Endothelial cell of umbilical vein (primary cell): ENCODE measurements at regions not wholly inside any gene's neighbourhood (a gene's known extent, or its start where the extent isn't known, plus 50 kb on each side); places are given as distances from the start of the nearest gene placed in this dataset.

Source experiments
- BruUV-seq: library from RNA; stranded (reverse); fragments of 400-500 nt; replicated peaks from 2 replicates; lab custom pipeline; 2021; lab: Mats Ljungman, UMichigan
- CTCF ChIA-PET: fragments of 300-600, 350-600 bp; sonication (Branson Sonifier 250); formaldehyde crosslinking; loops from one replicate; lab custom pipeline; 2021; ENCODE audit warnings: antibody characterized with exemption, inconsistent platforms; lab: Charles Lee
- POLR2A ChIA-PET: fragments of 300-600, 350-600 bp; sonication (Branson Sonifier 250); formaldehyde crosslinking; loops from one replicate; lab custom pipeline; 2021; ENCODE audit warnings: antibody characterized with exemption, inconsistent platforms; lab: Charles Lee
- DNase-seq: peaks from one replicate; pipeline ENCODE4 v3.0.0-alpha.2; 2011; ENCODE audit warnings: low read depth, low spot score
- FAIRE-seq: peaks from 2 replicates; lab custom pipeline; 2011; peaks lifted over from hg19 to GRCh38; lab: Jason Lieb, UNC
- H2AFZ ChIP-seq: 2 replicates; pipeline ENCODE4 v1.6.0; 2012; ENCODE audit warnings: low read depth, low read length, control low read depth, inconsistent platforms
- H3K27ac ChIP-seq: 2 replicates; pipeline ENCODE4 v1.5.1; 2011; ENCODE audit warnings: low read depth, mild to moderate bottlenecking, control low read depth, low read length, moderate library complexity; ENCODE audit not compliant: insufficient read depth
- H3K27me3 ChIP-seq, 2 experiments: 2 replicates each; pipeline versions ENCODE4 v1.6.0 to v1.6.1; 2011; ENCODE audit warnings: low read length in 2 of 2, mixed read lengths in 1 of 2; ENCODE audit not compliant: control insufficient read depth in 2 of 2, insufficient read depth in 2 of 2
- H3K36me3 ChIP-seq, 2 experiments: 2 replicates in 1 of 2; 3 replicates in 1 of 2; pipeline ENCODE4 v1.5.1; 2011; ENCODE audit warnings: low read length in 2 of 2, mild to moderate bottlenecking in 1 of 2, moderate library complexity in 1 of 2; ENCODE audit not compliant: control insufficient read depth in 2 of 2, insufficient read depth in 2 of 2; ENCODE audit errors: extremely low read depth in 1 of 2
- H3K4me1 ChIP-seq: 3 replicates; pipeline ENCODE4 v1.5.1; 2011; ENCODE audit warnings: mild to moderate bottlenecking, low read length; ENCODE audit not compliant: control insufficient read depth, insufficient read depth; ENCODE audit errors: extremely low read depth
- H3K4me2 ChIP-seq: 2 replicates; pipeline ENCODE4 v1.6.1; 2011; ENCODE audit warnings: low read length, control low read depth, mixed read lengths; ENCODE audit not compliant: insufficient read depth
- H3K4me3 ChIP-seq, 3 experiments: fragments of 200-600 bp in 1 of 3; sonication (generic), shearing (Covaris generic) in 1 of 3; replicated peaks in 1 of 3; 2 replicates each; pipeline ENCODE4 v1.5.1; 2011 to 2016; ENCODE audit warnings: control low read depth in 3 of 3, low read length in 3 of 3, mild to moderate bottlenecking in 2 of 3, inconsistent platforms in 1 of 3, low read depth in 1 of 3, moderate library complexity in 1 of 3; ENCODE audit not compliant: insufficient read depth in 1 of 3
- H3K79me2 ChIP-seq: 2 replicates; pipeline ENCODE4 v1.6.0; 2012; ENCODE audit warnings: low read length, inconsistent platforms; ENCODE audit not compliant: control insufficient read depth, insufficient read depth
- H3K9ac ChIP-seq: replicated peaks from 2 replicates; pipeline ENCODE3; 2011; ENCODE audit warnings: low read length, control low read depth; ENCODE audit not compliant: insufficient read depth; ENCODE audit errors: extremely low read depth
- H3K9me1 ChIP-seq: replicated peaks from 3 replicates; pipeline ENCODE4 v1.6.0; 2011; ENCODE audit warnings: mild to moderate bottlenecking, low read length; ENCODE audit not compliant: control insufficient read depth, insufficient read depth; ENCODE audit errors: extremely low read depth
- H3K9me3 ChIP-seq: replicated peaks from 2 replicates; pipeline ENCODE4 v1.5.1; 2012; ENCODE audit warnings: low read length, inconsistent platforms; ENCODE audit not compliant: control insufficient read depth, insufficient read depth
- H4K20me1 ChIP-seq: replicated peaks from 2 replicates; pipeline ENCODE3; 2011; ENCODE audit warnings: mild to moderate bottlenecking, low read length; ENCODE audit not compliant: control insufficient read depth, insufficient read depth; ENCODE audit errors: extremely low read depth
- CTCF ChIP-seq, 2 donors: IDR thresholded peaks; 1 replicate in 1 of 2; 2 replicates in 1 of 2; pipeline ENCODE4 v1.5.1; 2011; ENCODE audit warnings: low read length in 2 of 2, mild to moderate bottlenecking in 2 of 2, moderate library complexity in 2 of 2, control low read depth in 1 of 2, inconsistent platforms in 1 of 2, low read depth in 1 of 2; ENCODE audit not compliant: insufficient read depth in 1 of 2; ENCODE audit errors: extremely low read depth in 1 of 2
- EZH2 ChIP-seq: IDR thresholded peaks from 2 replicates; pipeline ENCODE4 v1.6.1; 2012; ENCODE audit warnings: borderline replicate concordance, low read depth, mild to moderate bottlenecking, moderate library complexity, low read length, inconsistent platforms; ENCODE audit not compliant: severe bottlenecking
- FOS ChIP-seq: IDR thresholded peaks from 2 replicates; pipeline ENCODE4 v1.6.1; 2011; ENCODE audit warnings: mild to moderate bottlenecking, low read length, moderate library complexity, borderline replicate concordance; ENCODE audit not compliant: insufficient read depth
- GATA2 ChIP-seq: IDR thresholded peaks from 2 replicates; pipeline ENCODE4 v1.7.0; 2011; ENCODE audit warnings: low read depth, mild to moderate bottlenecking, moderate library complexity, mixed read lengths, low read length; ENCODE audit not compliant: insufficient read length, insufficient read depth
- JUN ChIP-seq: IDR thresholded peaks from 2 replicates; pipeline ENCODE4 v1.6.1; 2011; ENCODE audit warnings: borderline replicate concordance, low read depth; ENCODE audit not compliant: insufficient read length, insufficient read depth
- MYC ChIP-seq: IDR thresholded peaks from one replicate; pipeline ENCODE4 v1.6.1; 2011; ENCODE audit warnings: mild to moderate bottlenecking, low read depth, low read length
- POLR2AphosphoS5 ChIP-seq: IDR thresholded peaks from 2 replicates; pipeline ENCODE4 v1.6.1; 2012; ENCODE audit warnings: low read depth, mild to moderate bottlenecking, control low read depth, low read length, moderate library complexity; ENCODE audit not compliant: insufficient read depth
- dilution Hi-C: fragments of 300-500 bp; cut with MboI; formaldehyde crosslinking; loops from one replicate; pipeline ENCODE4 v1.15.0; 2019; ENCODE audit warnings: low sequenced_read_pairs; ENCODE audit not compliant: extremely low pct_ligation_motif_present
- intact Hi-C: fragments of 100-400 bp; cut with micrococcal nuclease; formaldehyde crosslinking; loops from one replicate; pipeline ENCODE4 v1.10.0; 2022

GRCh38 chr4:151475035-151475714 is 66.2 kb downstream of the FHIP1A start:
- dilution Hi-C loops, result no loop called here
- ChIA-PET POLR2A (no interaction called here), CTCF (no interaction called here)

More at GRCh38 chr4:151475035-151475714, 66.2 kb downstream of the FHIP1A start:
- BruUV-seq, result no TSS peak
- FAIRE-seq, result no peak
- Histone ChIP-seq H3K4me2 (no peak overlapping the region), H4K20me1 (no peaks in the 10 kb centered on the region), H3K4me1 (no peaks in the 10 kb centered on the region), H3K27me3 (peaks cover 8 to 22% of the 10 kb centered on the region in 2 experiments), H2AFZ (no peak overlapping the region), H3K36me3 (no peaks in the 10 kb centered on the region), H3K9ac (no peak overlapping the region), H3K79me2 (no peaks in the 10 kb centered on the region), H3K27ac (no peak overlapping the region), H3K9me3 (no peaks in the 10 kb centered on the region), H3K9me1 (no peaks in the 10 kb centered on the region), H3K4me3 (no peak overlapping the region)
- intact Hi-C loops, result no loop called here
- no peak for TF ChIP-seq EZH2
- TF ChIP-seq POLR2AphosphoS5, result no peak
- no peak for TF ChIP-seq CTCF (IDR thresholded peaks at IDR 0.05; ENCODE audit: extremely low read depth in 1 of 2, insufficient read depth in 1 of 2, low read depth in 1 of 2, low read length in 2 of 2)
- no peak for TF ChIP-seq JUN
- TF ChIP-seq MYC, result no peak
- no peak for TF ChIP-seq FOS
- TF ChIP-seq GATA2, result no peak
- DNase-seq, result no peak
